ENCODE measurements at regions not wholly inside any gene's neighbourhood (a gene's known extent, or its start where the extent isn't known, plus 50 kb on each side); places are given as distances from the start of the nearest gene placed in this dataset.

GRCh38 chr15:89030311-89030710 is 57.9 kb upstream of the ABHD2 start:
- Histone ChIP-seq H2BK120ac (replicated peaks; ENCODE audit: low read depth, low read length) (no peak overlapping the region), H3K4me3 (ENCODE audit: extremely low read depth in 1 of 4, insufficient read depth in 2 of 4, low read depth in 3 of 4, low read length in 4 of 4) (no peak overlapping the region), H4K8ac (ENCODE audit: extremely low read depth, insufficient read depth, low read length) (no peak overlapping the region), H2AFZ (ENCODE audit: low read length) (no peak overlapping the region), H3K79me1 (ENCODE audit: low read depth, low read length) (no peaks in the 10 kb centered on the region), H4K5ac (ENCODE audit: insufficient read length, low read depth, low read length) (no peak overlapping the region), H2BK5ac (ENCODE audit: low read depth, low read length) (no peak overlapping the region), H2AK5ac (ENCODE audit: low read depth, low read length) (no peak overlapping the region), H3K14ac (ENCODE audit: insufficient read length) (no peak overlapping the region), H2BK20ac (ENCODE audit: low read length) (no peak overlapping the region), H3K9ac (replicated peaks in 1 of 4; ENCODE audit: extremely low read depth in 1 of 4, low read depth in 3 of 4, low read length in 3 of 4) (no peak overlapping the region), H3K9me3 (ENCODE audit: insufficient read depth in 2 of 2, low read depth in 1 of 2, low read length in 1 of 2) (peaks cover 0 to 7% of the 10 kb centered on the region in 2 experiments; a peak in 2 of 4 replicates), H3K79me2 (ENCODE audit: control insufficient read depth in 1 of 2, insufficient read depth in 2 of 2, low read length in 2 of 2) (no peaks in the 10 kb centered on the region), H3K56ac (replicated peaks; ENCODE audit: insufficient read length, low read depth, low read length) (no peak overlapping the region), H3K27me3 (replicated peaks in 1 of 4; ENCODE audit: control insufficient read depth in 3 of 4, extremely low read depth in 1 of 4, insufficient read depth in 3 of 4, low read length in 3 of 4) (no peaks in the 10 kb centered on the region), H3K23ac (ENCODE audit: insufficient read length) (no peak overlapping the region), H3K23me2 (ENCODE audit: low read depth, low read length) (no peaks in the 10 kb centered on the region), H3K4me2 (ENCODE audit: insufficient read depth in 1 of 2, low read depth in 2 of 2, low read length in 2 of 2) (no peak overlapping the region), H4K20me1 (replicated peaks in 1 of 2; ENCODE audit: control insufficient read depth in 1 of 2, insufficient read depth in 2 of 2, low read length in 2 of 2) (no peaks in the 10 kb centered on the region), H2BK15ac (ENCODE audit: low read length) (no peak overlapping the region), H2BK12ac (ENCODE audit: low read depth, low read length) (no peak overlapping the region), H3K36me3 (ENCODE audit: control insufficient read depth in 2 of 4, insufficient read depth in 4 of 4, low read length in 3 of 4) (no peaks in the 10 kb centered on the region), H3K4me1 (replicated peaks in 1 of 4; ENCODE audit: control insufficient read depth in 3 of 4, insufficient read depth in 4 of 4, low read length in 3 of 4) (no peaks in the 10 kb centered on the region), H4K91ac (replicated peaks; ENCODE audit: insufficient read length, low read length) (no peak overlapping the region), H3K27ac (ENCODE audit: low read depth, low read length) (no peak overlapping the region), H3K4ac (replicated peaks; ENCODE audit: insufficient read length, low read depth, low read length) (no peak overlapping the region), H3K18ac (ENCODE audit: extremely low read depth, low read length) (no peak overlapping the region)
- DNase-seq (ENCODE audit: low read depth in 1 of 2, low spot score in 2 of 2) (no peak), FAIRE-seq (no peak)
- POLR2A ChIA-PET (ENCODE audit: partially characterized antibody) = interaction anchor here (1.1 to 2.1 kb wide), 4 partner anchors 9 to 135 kb away, joined by 3 to 8 read pairs (median 3); partner anchors contain the start of genes HAPLN3 and MFGE8
- CTCF ChIA-PET (ENCODE audit: partially characterized antibody) = interaction anchor here (1.0 to 1.6 kb wide), 3 partner anchors 10 to 100 kb away, joined by 3 to 5 read pairs (median 3); no protein-coding TSS in a partner anchor
- 90% methylated on average over 3 of the region's 3 CpGs; no CpG with 5 or more reads in 1 of the 2 experiments for WGBS, 2 experiments (ENCODE audit: extremely low coverage in 1 of 2, insufficient coverage in 1 of 2, insufficient read length in 1 of 2, insufficient replicate concordance in 2 of 2, low coverage in 1 of 2, low lambda C conversion rate in 2 of 2, missing lambda C conversion rate in 1 of 2)
- no peak for TF ChIP-seq YY1 (IDR thresholded peaks at IDR 0.05; ENCODE audit: low read depth, low read length)
- TF ChIP-seq HDAC2 (IDR thresholded peaks at IDR 0.05; ENCODE audit: borderline replicate concordance in 1 of 2, low read depth in 2 of 2, low read length in 2 of 2) = no peak
- TF ChIP-seq BRCA1 (IDR thresholded peaks at IDR 0.05; ENCODE audit: low read depth, low read length) = no peak
- TF ChIP-seq GTF2F1 (IDR thresholded peaks at IDR 0.05; ENCODE audit: borderline replicate concordance, low read depth, low read length) = no peak
- TF ChIP-seq ZNF274 (IDR thresholded peaks at IDR 0.05; ENCODE audit: borderline replicate concordance, extremely low read depth, low read length) = no peak

Data from H1 (cell line).